ENCODE measurements at regions not wholly inside any gene's neighbourhood (a gene's known extent, or its start where the extent isn't known, plus 50 kb on each side); places are given as distances from the start of the nearest gene placed in this dataset.

- H3K9me2 ChIP-seq (ENCODE audit: insufficient read depth), result no peaks in the 10 kb centered on the region
- CTCF ChIA-PET, result no interaction called here
- no peak overlapping the region for H2AFZ ChIP-seq
- no peak overlapping the region for H3K4me3 ChIP-seq
- intact Hi-C loops (cut with micrococcal nuclease; ENCODE audit: unreplicated experiment), result no loop called here
- H3K36me3 ChIP-seq (ENCODE audit: low read depth), result no peaks in the 10 kb centered on the region
- no peaks in the 10 kb centered on the region for H4K20me1 ChIP-seq (ENCODE audit: insufficient read depth)
- TF ChIP-seq EZH2 (IDR thresholded peaks at IDR 0.05; ENCODE audit: low read depth) (no peak), CTCF (conservative IDR thresholded peaks at IDR 0.05) (no peak)
- BruUV-seq (replicated peaks), result no TSS peak
- no peaks in the 10 kb centered on the region for H3K27me3 ChIP-seq (ENCODE audit: insufficient read depth, low read depth)
- POLR2A ChIA-PET (ENCODE audit: unreplicated experiment), result interaction anchor here (0.5 kb wide), 1 partner anchor 17 kb away, joined by 4 read pairs; no protein-coding TSS in a partner anchor
- H3K4me1 ChIP-seq (replicated peaks; ENCODE audit: insufficient read depth), result no peaks in the 10 kb centered on the region
- no peak overlapping the region for H3K4me2 ChIP-seq
- DNase-seq, result no peak
- no peak overlapping the region for H3K27ac ChIP-seq
- H3F3A ChIP-seq (ENCODE audit: insufficient read depth, low read depth), result no peaks in the 10 kb centered on the region
- no peaks in the 10 kb centered on the region for H3K79me2 ChIP-seq (ENCODE audit: low read depth)
- no peaks in the 10 kb centered on the region for H3K9me3 ChIP-seq (ENCODE audit: insufficient read depth, low read depth)
These were observed 91.2 kb downstream of the RPLP1 start for GRCh38 chr15:69543681-69544364.

DNA sequence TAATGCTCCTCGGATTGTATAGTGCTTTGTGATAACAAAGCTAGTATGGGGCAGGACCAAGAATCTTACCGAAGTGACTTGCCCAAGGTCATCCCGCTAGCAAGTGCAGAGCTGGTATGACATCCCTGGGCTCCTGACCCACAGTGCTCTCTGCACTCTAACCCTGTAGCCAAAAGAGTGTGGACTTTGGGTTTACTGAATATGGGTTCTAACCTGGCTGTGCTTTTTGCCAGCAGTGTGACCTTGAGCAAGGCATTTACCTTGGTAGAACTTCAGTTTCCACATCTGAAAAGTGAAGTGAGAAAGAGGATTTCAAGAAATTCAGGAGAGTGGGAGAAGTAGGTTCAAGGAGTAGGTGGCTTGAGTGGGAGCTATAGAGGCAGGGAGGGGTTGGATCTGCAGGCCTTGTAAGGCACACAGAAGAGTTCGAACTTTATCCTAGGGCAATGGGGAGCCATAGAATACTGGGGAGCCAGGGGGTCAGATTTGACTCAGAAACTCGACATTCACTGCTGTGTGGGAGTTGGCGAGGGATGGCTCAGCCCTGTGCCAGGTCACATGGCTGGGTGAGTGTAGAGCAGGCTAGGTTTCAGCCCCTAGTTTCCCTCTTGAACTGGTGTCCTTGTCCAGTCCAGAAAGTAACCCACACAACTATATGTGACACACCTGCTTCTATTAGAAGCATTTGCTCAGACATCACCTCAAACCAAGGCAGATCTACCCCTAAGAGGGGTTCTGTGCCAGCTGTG lies 91.9 kb downstream of the RPLP1 start:
- H3K27me3 ChIP-seq (ENCODE audit: insufficient read depth, low read depth), result no peaks in the 10 kb centered on the region
- DNase-seq, result no peak
- no peak overlapping the region for H3K4me2 ChIP-seq
- BruUV-seq (replicated peaks), result no TSS peak
- no peaks in the 10 kb centered on the region for H3K9me3 ChIP-seq (ENCODE audit: insufficient read depth, low read depth)
- H3K4me3 ChIP-seq, result no peak overlapping the region
- H4K20me1 ChIP-seq (ENCODE audit: insufficient read depth), result no peaks in the 10 kb centered on the region
- H2AFZ ChIP-seq, result no peak overlapping the region
- no peaks in the 10 kb centered on the region for H3F3A ChIP-seq (ENCODE audit: insufficient read depth, low read depth)
- no peaks in the 10 kb centered on the region for H3K36me3 ChIP-seq (ENCODE audit: low read depth)
- no peaks in the 10 kb centered on the region for H3K9me2 ChIP-seq (ENCODE audit: insufficient read depth)
- no peak overlapping the region for H3K27ac ChIP-seq
- intact Hi-C loops (cut with micrococcal nuclease; ENCODE audit: unreplicated experiment), result no loop called here
- H3K79me2 ChIP-seq (ENCODE audit: low read depth), result no peaks in the 10 kb centered on the region
- POLR2A ChIA-PET (ENCODE audit: unreplicated experiment), result interaction anchor here (0.5 kb wide), 1 partner anchor 18 kb away, joined by 4 read pairs; no protein-coding TSS in a partner anchor
- no peaks in the 10 kb centered on the region for H3K4me1 ChIP-seq (replicated peaks; ENCODE audit: insufficient read depth)
- CTCF ChIA-PET, result no interaction called here
- TF ChIP-seq EZH2 (IDR thresholded peaks at IDR 0.05; ENCODE audit: low read depth) (no peak), CTCF (conservative IDR thresholded peaks at IDR 0.05) (no peak)

- ChIA-PET CTCF (no interaction called here), POLR2A (ENCODE audit: unreplicated experiment) (no interaction called here)
- H3K79me2 ChIP-seq (ENCODE audit: low read depth), result no peaks in the 10 kb centered on the region
- no peaks in the 10 kb centered on the region for H3K36me3 ChIP-seq (ENCODE audit: low read depth)
- no peak overlapping the region for H3K4me3 ChIP-seq
- H3K27ac ChIP-seq, result no peak overlapping the region
- no peaks in the 10 kb centered on the region for H3K9me3 ChIP-seq (ENCODE audit: insufficient read depth, low read depth)
- no peaks in the 10 kb centered on the region for H3K27me3 ChIP-seq (ENCODE audit: insufficient read depth, low read depth)
- H3K4me2 ChIP-seq, result no peak overlapping the region
- intact Hi-C loops (cut with micrococcal nuclease; ENCODE audit: unreplicated experiment), result no loop called here
- BruUV-seq (replicated peaks), result no TSS peak
- no peaks in the 10 kb centered on the region for H4K20me1 ChIP-seq (ENCODE audit: insufficient read depth)
- H3K4me1 ChIP-seq (replicated peaks; ENCODE audit: insufficient read depth), result no peaks in the 10 kb centered on the region; the same call in 1 of the 2 replicates
- no peak overlapping the region for H2AFZ ChIP-seq
- no peaks in the 10 kb centered on the region for H3F3A ChIP-seq (ENCODE audit: insufficient read depth, low read depth)
- no peaks in the 10 kb centered on the region for H3K9me2 ChIP-seq (ENCODE audit: insufficient read depth)
- no peak for DNase-seq
- TF ChIP-seq CTCF (conservative IDR thresholded peaks at IDR 0.05), result no peak
These were observed 93.6 kb downstream of the RPLP1 start for GRCh38 chr15:69546182-69546581.

Measured in PC-9 (cell line).